ENCODE measurements at regions not wholly inside any gene's neighbourhood (a gene's known extent, or its start where the extent isn't known, plus 50 kb on each side); places are given as distances from the start of the nearest gene placed in this dataset.
A peak's percentile ranks its signal among the peaks of the same experiment; 100 is the strongest.
"Not testable (repeated sequence)": the region's sequence is repeated elsewhere in the genome, so short reads cannot be mapped to it uniquely, and the experiment has no call there.

DNA sequence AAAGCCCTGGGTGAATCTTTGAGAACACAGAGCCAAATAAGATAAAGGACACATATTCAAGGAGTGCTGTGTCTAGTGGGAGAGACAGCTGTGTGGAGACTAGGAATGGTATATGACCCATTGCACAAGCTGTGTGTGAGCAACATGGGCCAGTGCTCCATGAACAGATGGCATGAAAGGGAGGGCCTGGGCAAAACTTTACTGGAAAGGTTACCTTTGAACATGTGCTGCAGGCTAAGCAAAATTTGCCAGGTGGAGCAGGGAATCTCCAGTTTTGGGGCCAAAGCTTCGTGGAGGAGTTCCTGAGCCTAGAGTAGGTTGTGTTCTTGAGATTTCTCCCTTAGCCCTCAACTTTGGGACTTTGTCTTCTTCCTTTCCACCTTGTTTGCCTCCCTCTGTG, 446.1 kb upstream of the PROX1 start:
- no peak for DNase-seq

DNA sequence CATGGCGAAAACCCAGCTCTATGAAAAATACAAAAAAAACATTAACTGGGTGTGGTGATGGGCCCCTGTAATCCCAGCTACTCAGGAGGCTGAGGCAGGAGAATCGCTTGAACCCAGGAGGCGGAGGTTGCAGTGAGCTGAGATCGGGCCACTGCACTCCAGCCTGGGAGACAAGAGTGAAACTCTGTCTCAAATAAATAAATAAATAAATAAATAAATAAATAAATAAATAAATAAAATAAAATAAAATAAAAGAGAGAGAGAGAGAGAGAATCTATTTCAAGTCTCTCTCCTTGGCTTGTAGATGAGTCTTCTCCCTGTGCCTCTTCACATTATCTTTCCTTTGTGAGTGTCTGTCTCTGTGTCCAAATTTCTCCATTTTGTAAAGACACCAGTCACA, 442.6 kb upstream of the PROX1 start:
- DNase-seq = not testable (repeated sequence)

DNA sequence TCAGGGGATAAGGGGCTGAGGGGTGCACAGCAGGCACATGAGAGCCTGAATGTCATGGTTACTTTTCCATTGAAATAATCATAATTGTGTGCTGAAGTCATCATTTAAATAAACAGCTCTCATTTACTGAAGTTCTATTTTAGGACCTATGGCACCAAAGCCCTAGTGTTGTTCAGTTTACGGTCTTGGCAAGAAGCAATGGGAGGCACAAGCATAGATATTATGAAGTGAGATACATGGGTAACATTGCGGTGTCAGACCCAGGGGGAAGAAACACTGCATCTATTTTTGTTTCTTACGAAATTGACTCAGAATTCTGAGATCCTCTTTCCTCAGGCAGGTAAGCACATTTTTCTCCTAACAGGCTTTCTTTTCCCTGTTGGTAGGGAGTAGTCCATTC, 437.8 kb upstream of the PROX1 start:
- no peak for DNase-seq

DNA sequence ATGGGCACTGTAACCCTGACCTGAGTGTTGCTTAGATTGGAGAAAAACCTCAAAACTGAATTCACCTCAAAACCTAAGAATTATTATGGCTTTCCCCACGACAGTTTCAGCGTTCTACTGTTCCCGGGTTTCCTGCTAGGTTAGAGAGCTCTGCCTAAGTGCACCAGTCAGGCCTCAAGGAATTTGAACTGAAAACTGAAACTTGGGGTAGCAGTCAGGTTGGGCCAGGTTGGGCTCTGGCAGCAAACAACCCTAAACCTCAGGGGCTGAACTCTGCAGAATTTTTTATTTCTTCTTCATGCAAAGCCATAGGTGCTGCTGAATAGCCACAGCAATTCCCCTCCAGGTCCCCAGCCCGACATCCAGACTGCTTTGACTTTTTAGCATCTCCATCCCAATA, 437.0 kb upstream of the PROX1 start:
- no peak for DNase-seq

DNA sequence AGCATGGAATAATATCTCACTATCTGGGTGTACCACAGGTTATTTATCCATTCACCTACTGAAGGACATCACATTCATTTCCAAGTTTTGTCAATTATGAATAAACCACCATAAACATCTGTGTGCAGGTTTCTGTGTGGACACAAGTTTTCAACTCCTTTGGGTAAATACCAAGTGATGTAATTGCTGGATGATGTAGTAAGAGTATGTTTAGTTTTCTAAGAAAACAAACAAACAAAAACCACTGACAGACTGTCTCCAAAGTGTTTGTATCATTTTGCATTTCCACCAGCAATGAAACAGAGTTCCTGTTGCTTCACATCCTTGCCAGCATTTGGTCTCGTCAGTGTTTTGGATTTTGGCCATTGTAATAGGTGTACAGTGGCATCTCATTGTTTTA, 435.7 kb upstream of the PROX1 start:
- DNase-seq = no peak

DNA sequence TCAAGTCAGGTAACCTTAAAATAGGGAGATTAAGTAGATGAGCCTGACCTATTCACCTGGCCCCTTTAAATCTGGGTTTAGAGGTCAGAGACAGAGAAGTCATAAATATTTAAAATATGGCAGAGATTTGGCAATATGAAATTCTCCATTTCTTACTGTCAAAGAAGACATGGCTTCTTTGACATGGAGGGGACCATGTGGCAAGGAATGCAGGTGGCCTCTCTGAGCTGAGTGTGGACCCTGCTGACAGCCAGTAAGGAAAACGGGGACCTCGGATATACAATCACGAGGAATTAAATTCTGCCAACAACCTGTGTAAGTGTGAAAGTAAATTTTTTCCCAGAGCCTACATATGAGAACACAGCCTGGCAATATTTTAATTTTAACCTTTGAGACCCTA, 427.5 kb upstream of the PROX1 start:
- DNase-seq = no peak

DNA sequence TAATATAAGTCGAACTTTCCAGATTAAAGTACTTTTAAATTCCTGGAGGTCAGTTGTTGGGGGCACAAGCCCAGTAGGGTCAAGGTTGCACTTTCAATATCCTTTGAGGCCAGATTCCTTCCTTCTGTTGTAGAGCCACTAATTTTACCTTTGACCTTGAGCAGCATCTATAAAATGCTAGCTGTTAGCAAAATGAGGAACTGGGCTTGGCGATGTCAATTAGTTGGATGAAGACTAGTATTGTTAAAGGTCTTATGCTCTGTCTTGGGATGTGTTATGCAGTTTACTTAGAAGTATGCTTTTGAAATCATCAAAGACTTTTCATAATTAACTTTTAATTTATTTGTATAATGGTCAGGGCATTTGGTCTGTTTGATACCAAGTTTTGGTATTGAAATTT, 425.9 kb upstream of the PROX1 start:
- no peak for DNase-seq

DNA sequence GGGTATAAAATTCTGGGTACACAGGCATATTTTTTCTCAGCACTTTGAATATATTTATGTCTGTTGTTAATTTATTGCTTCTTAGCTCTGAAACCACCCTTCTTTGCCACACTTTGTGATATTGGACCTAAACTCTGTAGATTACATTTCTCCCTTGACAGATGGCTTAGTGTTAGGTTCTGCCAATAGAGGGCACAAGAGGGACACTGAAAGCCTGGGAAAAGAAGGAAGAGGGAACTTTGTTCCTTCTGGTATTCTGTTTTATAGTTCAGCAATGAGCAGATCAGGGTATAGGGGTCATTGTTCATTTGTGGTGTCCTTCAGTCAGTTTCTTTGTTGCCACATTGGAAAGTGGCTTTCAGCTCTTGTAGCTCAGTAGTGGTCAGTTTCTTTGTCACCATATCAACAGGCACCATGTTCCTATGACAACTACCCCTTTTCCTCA, 423.5 kb upstream of the PROX1 start:
- peak; percentile 57 for DNase-seq

DNA sequence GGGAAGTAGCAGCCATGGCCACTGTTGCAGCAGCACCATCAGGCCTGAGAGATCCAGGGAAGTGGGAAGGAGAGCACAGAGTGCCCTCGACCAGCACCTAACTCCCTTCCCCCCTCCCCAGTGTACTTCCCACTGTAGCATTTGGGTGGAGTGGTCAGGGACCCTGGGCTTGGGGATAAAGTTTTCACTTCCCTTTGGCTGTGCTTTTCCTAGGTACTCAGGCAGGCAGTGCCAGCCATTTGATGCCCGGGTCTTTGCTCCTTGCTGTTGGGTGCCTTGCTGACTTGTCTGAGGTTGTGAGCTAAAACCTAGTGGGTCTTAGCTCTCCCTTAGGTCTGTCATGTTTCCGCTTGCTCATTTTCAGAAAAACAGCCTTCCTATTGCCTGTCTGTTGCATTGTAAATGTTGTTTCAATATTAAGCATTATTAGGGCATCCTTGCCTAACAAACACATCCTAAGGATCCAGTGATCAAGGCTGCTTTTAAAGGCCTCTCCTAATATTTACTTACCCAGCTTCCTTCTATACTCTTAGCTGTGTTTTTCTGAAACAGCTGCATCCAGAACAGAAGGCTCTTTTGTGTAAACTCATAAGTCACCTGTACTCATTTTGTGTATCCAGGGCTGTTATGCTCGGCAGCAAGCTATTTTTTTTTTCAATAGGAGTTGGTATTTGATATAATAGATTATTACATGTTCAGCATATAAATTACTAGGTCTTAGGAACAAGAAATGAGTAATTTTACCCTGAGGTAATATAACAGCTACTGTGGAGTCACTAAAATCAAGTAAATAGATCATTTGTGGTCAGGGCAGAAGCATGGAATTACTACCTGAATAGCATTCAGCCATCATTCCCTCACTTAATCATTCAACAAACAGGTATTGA, 418.6 kb upstream of the PROX1 start:
- peak; percentile 82 for DNase-seq

DNA sequence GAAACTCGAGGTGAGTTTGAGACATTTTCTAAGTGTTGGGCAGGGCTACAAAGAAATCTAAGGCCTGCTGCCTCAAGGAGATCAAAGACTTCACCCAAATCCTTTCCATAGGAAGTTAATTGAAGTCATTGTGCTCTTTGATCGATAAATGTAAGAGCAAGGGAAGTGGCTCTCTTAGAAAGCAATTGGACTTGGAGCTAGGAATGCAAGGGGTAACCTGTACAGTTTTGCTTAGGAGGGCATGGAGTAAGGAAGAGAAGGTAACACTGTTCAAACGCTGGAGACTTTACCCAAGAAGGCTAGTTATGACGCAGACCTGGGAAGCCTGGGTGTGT, 418.0 kb upstream of the PROX1 start:
- DNase-seq = no peak

DNA sequence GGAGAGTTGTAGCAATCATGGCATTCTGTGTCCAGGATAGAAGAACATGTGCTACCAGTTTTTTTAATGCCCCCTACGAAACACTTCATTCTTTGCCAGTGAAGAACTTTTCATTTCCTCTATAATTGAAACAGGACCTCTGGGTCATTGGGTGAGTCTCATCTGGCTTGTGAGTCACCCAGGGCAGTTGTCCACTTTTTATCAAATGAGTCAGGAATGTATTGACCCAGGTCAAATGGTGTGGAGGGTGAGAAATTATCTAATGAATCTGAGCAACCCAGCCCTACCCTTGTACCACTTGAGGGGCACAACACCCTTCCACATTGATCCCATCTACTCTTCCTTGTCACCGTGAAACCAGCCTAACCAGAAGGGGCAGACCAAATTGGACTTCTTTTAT, 417.3 kb upstream of the PROX1 start:
- DNase-seq = no peak

DNA sequence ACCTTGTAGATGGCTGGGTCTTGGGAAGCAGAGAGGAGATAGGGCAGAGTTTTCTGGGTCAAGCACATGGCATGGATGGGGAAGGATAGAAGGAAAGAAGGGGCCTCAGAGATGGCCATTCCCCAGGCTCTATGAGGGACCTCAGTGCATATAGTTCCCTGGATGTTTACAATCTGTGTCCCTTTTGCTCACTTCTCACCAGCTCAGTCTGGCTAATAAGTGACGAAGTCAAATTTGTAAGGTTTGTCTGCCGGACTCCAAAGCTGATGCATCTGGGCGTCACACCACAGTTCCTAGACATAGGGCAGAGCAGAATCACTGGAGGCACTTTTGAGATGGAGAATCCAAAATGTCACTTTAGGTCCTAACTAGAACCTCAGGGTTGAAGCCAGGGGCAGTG, 416.4 kb upstream of the PROX1 start:
- DNase-seq = no peak

DNA sequence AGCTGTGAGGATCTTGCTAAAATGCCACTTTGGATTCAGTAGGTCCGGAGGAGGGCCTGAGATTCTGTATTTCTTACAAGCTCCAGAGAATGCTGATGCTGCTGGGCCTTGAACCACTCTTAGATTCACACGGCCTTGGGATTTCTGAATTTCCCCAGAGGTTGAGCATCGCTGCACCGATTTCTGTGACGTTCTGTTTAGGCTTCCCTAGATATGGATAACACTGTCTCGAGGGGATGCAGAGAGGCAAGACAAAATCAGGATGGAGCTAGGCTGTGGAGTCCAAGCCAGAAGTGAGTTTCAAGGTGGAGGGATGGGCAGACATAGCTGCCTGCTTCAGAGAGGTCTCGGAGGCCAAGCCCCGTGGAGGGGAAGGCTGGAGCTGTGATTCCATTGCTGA, 415.9 kb upstream of the PROX1 start:
- no peak for DNase-seq

DNA sequence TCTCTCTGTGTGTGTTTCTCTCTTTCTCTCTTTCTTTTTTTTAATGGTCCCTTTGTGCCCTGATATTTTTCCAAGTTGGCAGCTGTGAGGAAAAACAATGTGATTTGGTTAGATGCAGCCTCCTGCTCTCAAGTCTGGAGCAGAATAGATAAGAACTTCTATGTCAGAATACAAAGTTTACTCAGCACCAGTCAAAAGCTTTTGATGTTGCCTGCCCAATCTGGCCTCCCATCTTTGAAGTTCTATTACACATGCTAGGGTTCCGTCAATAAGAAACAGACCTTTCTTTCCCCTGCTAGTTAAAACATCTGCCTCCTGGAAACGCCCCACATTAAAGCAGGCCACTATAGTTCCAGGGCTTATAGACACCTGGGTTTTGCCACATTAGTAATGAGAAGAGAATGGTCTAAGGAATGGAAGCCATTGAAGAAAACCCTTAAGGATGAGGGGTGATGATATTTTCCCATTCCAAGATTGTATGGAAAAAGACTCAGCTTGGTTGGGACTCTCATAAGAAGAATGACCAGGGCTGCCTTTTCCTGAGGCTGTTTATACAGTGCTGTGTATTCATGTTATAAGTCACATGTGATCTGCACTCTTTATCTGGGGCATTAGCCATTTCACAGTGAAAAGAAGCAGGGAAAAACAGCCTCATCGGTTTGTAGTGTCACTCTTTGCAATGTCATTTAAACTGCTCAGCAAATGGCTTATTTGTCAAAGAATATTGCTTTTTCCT, 414.7 kb upstream of the PROX1 start:
- DNase-seq = no peak

DNA sequence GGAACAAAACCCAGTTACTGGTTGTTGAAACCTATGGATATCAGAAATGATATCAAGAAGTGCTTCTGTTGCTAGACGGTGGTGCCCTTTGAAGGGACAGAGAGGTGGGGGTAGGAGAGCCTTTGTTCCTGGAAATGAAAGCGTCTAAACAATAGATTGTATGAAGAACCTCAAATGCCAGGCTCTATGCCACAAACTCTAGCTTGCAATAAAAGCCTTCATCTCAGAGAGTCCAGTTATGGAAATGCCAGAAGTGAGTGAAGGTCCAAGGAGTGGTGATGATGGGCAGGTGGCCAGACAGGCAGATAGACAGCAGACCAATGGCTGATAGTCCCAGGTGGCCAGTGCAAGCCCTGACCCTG, 414.1 kb upstream of the PROX1 start:
- DNase-seq = no peak

DNA sequence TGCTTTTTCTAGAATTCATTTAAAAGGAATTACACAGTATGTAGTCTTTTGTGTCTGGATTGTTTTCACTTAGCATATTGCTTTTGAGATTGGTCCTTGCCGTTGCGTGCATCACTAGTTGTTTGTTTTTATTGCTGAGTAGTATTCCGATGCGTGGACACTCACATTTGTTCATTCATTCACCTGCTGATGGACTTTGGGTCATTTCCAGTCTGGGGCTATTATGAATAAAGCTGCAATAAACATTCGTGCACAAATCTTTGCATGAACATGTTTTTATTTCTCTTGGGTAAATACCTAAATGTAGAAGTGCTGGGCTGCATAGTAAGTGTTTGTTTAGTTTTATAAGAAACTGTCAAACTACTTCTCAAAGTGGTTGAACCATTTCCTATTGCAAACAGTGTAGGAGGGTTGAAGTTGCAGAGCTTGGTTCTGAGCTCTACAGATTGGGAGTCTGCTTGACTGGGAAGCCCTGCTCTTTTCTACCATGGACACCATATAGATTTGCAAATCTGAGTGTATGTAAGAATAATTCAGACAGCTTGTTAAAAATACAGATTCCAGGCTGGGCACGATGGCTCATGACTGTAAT, 404.7 kb upstream of the PROX1 start:
- DNase-seq = peak; percentile 36

DNA sequence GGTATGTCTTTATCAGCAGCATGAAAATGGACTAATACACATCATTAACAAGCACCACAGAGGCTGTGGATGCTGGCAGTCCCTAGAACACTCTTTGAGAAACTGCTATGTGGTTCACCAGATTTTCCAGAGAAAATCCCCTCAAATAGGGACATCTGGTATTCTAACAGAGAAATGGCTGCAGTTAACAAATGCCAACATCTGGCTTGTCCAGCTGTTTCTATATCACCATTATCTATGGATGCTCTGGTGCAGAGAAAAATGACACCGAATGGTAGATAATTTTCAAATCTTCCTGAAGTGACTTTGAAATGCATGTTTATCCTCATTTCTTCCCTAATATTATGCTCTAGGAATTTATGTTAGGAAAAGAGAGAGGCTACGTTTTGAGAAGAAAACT, 403.5 kb upstream of the PROX1 start:
- DNase-seq = no peak

DNA sequence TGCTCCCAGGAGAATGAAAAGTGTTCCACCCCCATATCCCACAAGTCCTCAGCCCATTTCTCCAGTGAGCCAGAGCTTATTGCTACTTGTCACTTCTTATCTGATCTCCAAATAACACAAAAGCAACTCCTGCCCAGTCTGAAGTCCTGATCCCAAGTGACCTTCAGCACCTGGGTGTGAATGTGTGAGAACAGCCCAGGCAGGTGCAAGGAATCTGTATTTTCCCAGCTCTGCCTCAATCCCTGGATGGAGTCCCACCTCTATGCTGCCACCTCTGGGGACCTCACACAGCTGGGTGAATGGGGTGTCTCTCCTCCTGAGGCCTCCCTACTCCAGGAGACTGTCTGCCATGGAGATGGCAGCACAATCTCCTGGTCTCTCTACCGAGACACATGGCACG, 402.4 kb upstream of the PROX1 start:
- DNase-seq = no peak

DNA sequence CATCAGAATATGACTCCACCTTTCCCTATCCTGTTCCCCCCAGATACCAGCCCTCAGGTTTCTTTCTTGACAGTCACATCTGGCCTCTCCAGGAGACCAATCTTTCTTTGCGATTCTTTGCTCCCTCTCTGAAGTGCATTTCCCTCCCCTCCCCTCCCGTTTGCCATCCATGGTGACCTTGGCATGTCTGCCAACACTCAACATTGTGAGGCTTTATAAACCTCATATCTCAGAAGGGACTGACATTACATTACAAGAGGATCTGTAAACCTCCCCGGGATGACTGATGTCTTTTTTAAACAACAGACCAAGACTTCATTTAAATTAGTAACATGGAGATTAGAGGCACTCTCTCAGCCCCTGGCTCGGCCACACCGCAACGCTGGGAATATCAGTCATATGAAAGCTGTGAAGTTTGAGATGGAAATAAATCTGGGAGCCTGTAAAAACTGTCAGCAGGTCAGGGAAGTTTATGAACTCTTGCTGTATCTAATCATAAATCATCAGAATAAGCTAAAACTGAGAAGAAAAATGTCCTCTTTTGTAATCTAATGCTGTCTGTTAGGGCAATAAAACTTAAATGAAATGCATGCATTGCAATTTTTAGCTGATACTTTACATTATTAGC, 401.7 kb upstream of the PROX1 start:
- no peak for DNase-seq

DNA sequence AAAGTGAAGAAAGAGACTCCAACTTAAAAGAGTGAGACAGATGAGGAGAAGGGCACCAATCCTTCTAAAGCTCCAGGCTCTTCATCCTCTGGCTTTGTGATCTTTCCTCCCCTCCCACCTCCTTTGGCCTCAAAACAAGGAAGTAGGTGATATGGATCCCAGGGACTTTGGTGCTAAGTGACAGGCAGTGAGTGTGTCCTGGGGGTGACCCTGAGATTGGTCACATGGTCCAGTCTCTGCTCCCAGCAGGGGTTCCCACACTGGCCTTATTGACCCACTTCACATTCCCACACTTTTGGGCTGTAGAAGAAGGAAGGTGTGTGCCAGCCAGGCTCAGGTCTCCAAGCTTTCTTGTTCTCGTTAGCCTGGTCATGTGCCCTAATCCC, 401.2 kb upstream of the PROX1 start:
- DNase-seq = no peak

DNA sequence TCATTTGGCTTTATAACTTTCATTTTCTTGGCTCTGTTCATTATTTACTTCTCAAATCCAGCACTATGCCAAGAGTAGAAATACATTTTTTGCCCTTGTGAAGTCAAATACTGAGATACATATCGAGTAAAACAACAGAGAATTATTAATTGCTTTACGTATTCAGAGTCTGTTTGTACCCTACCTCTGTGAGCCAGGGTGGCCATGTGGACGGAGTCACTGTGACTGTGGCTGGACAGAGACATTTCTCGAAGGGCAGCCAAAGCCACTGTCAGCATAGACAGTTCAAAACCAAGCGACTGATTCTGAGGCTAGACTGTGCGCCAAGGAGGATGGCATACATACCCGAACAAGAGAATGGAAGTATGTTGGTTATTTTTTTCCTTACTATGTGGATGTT, 391.0 kb upstream of the PROX1 start:
- DNase-seq = no peak

DNA sequence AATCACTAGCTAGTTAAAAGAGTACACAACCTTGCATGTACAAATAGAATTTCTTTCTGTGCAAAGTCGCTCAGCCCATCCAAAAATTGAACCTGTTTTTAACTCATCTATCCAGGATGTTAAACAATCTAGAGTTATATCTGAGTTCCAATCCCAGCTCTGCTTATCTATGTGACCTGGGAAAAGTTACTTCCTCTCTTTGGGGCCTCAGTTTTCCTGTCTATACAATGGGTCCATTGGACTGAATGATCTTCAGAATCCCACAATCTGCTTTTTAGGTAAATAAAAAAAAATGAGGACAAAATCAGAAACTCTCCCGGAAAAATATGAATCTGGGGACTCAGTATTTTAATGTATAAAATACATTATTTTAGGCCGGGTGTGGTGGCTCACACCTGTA, 389.5 kb upstream of the PROX1 start:
- no peak for DNase-seq

DNA sequence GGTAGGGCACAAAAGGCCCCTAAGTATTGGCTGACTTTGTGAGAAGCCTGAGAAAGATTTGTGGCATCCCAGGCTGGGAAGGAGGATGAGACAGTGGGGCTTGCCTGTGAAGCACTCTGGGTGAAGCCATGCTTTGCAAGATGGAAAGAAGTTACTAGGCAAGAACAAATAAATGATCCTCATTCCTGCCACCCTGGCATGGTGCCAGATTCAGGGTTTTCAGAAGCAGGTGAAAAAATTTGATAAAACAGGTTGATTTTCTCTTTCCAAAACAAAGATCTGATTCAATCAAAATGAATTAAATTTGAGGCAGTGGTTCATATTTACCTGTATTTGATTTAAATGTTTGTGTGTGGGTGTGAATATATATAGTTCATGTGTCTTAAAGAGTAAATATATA, 386.9 kb upstream of the PROX1 start:
- no peak for DNase-seq

DNA sequence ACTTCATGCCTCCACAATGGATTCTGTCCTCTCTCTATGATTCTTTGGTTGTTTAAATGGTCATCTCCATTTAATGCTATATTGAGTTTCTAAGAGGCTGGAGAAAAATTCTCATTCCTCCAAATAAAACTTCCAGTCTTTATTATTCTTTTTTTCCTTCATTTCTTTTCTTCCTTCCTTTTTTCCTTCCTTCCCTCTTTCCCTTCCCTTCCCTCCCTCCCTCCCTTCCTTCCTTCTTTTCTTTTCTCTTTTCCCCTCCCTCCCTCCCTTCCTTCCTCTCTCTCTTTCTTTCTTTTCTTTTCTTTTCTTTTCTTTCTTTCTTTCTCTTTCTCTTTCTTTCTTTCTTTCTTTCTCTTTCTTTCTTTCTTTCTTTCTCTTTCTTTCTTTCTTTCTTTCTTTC, 386.1 kb upstream of the PROX1 start:
- not testable (repeated sequence) for DNase-seq
